ENCODE measurements at regions not wholly inside any gene's neighbourhood (a gene's known extent, or its start where the extent isn't known, plus 50 kb on each side); places are given as distances from the start of the nearest gene placed in this dataset.

DNA sequence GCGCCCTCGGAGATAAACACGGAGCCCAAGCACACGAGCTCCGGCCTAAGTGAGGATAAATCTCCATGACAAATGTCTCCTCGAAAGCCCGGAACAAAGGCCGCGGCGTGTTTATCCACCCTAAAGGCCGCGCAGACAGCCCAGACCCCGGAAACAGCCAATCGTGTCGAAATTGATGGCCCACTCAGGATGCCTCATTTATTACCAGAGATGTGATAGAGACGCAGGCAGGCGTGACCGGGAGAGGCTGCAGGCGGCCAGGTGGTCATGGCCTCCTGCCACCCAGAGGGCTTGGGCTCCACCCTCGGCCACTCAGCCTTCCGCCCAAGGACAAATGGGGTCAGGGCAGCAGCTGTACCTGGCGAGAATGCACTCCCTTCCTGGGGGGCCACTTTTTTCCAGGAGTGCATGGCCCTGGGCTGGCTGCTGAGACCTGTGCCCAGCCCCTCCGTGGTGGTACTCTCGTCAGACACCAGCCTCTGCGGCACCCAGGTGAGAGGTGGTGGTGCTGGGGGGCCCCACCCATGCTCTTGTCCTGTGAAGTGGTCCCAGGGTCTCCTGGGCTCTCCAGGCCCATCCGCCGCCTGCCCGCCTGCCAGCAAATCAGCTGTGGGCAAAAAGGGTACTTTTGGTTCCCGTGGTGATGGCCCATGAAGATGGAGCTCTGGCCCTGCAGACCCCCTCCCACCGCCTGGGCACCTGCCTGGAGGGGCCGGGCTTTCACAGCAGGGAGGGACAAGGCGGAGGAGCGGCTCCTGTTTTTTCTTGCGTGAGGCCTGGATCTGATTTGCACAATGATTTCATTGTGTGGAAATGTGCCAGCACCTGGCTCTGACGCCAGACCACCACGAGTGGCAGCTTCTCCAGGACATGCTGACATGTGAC, 211.5 kb upstream of the C14orf180 start:
- DNase-seq (ENCODE audit: low read depth in 1 of 2, low spot score in 1 of 2), result no peak

DNA sequence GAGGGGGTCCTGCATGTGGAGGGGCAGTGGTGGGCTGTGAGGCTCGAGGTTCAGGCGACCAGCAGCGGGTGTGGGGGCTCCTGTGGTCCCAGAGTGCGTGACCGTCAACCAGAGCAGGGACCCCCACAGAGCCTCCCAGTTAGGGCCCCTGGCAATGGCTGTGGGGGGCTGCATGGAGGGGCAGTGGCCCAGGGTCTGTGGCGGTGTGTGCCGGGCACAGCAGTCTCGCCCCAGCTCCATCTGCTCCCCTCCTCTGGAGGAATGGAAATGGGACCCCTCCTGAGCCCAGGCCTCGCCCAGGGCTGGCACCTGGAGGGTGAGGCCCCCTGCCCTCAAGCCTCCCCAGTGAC, 210.8 kb upstream of the C14orf180 start:
- no peak for DNase-seq (ENCODE audit: low read depth in 1 of 2, low spot score in 1 of 2)

DNA sequence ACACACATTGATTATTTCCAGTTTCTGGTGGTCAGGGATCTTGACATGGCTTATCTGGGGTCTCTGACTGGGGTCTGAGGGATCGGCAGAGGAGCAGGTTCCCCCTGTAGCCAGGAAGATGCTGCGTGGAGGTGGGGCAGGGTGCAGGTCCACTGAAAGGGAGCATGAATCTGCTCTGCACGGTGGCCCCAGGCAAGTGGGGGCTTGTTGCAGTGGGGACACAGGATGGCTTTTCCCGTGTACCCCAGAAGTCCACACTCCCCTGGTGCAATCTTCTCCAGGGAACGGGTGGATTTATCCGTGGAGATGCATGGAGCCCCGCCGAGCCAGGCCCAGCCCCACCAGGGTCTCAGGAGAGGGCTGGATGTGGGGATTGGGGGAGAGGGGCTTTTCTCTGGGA, 210.4 kb upstream of the C14orf180 start:
- DNase-seq (ENCODE audit: low read depth in 1 of 2, low spot score in 1 of 2), result no peak

DNA sequence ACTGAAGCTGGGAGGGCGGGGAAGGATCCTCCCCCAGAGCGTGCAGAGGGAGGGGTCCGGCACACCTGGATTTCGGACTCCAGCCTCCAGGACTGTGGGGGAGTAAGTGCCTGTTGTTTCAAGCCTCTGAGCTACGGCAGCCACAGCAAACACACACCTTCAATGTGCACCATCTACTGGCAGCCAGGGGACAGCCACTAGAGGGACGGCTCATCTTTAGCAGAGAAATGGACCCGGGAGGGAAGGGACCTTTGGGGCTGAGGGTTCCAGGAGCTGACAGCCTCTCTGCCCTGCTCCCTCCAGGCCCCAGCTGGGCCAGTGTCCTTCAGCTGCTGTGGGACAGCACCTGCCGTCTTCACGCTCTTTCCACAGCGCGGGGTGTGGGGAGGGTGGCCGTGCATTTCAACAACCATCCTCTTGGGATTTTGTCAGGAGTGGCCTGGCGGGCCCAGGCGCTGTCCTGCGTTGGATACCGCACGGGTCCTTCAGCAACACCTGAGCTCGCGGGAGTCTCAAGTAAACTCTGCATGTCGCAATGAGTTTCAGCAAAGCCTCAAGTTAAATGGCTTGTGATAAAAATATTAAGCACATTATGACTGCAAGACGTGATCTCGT, 209.2 kb upstream of the C14orf180 start:
- DNase-seq (ENCODE audit: low read depth in 1 of 2, low spot score in 1 of 2), result no peak

DNA sequence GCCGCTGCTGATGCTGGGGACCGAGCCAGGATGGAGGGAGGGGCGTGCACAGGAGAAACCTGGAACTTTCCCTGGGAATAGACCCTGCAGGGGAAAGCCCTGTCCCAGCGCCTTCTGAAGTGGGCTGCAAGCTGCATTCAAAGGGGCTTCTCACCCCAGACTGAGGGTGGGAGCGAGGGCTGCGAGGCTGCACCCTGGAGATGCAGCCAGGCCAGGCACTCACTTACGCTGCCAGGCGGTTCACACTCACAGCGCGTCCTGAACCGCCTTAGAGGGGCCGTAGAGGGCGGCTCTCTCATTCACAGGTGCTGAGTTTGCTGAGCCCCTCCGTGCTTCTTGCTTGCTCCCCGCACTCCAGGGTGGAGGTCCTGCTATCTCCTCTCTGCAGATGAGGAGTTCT, 208.5 kb upstream of the C14orf180 start:
- DNase-seq (ENCODE audit: low read depth in 1 of 2, low spot score in 1 of 2), result no peak

DNA sequence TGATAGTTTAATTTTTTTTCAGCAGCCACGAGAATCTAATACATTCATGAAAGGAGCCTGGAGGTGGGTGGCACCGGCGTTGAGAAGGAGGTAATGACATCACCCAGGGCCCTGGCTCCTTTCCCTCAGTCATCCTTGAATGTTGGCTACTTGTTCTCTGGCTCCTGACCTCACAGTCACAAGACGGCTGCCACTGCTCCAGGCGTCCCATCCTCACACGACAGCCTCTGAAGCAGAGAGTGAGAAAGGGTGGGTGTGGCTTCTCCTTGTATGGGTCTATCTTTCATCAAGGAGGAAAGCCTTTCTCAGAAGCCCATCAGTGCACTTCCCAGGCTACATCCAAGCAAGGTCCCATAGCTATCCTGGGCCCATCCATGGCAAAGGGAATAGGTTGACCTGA, 207.6 kb upstream of the C14orf180 start:
- no peak for DNase-seq (ENCODE audit: low read depth in 1 of 2, low spot score in 1 of 2)

DNA sequence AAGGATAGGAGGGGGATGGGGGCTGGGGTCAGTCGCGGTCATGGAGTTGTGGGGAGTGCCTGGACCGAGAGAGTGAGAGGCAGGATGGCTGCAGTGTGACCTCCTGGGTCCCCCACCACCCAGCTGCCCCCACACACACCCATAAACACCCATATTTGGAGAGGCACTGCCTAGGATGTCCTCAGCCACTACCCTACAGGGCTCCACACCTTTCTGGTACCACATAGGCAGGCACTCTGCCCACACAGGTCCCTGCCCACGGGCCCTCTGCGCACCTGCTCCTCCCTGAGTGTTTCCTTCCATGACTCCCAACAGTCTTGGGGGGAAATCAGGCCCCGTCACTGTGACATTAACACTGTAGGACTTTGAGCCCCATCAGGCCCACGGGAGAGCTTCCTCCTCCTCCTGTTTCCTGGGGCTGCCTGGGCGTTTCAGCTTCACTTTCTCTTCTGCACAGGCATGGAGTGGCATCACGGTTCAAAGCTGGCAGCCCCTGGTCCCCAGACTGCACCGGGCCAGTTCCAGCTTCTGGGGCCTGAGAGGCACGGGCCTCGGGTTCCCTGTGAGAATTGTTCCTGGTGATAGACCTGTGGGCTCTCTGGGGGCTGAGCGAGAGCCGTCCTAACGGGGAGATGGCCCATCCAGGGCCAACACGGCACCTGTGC, 207.0 kb upstream of the C14orf180 start:
- DNase-seq (ENCODE audit: low read depth in 1 of 2, low spot score in 1 of 2), result no peak

DNA sequence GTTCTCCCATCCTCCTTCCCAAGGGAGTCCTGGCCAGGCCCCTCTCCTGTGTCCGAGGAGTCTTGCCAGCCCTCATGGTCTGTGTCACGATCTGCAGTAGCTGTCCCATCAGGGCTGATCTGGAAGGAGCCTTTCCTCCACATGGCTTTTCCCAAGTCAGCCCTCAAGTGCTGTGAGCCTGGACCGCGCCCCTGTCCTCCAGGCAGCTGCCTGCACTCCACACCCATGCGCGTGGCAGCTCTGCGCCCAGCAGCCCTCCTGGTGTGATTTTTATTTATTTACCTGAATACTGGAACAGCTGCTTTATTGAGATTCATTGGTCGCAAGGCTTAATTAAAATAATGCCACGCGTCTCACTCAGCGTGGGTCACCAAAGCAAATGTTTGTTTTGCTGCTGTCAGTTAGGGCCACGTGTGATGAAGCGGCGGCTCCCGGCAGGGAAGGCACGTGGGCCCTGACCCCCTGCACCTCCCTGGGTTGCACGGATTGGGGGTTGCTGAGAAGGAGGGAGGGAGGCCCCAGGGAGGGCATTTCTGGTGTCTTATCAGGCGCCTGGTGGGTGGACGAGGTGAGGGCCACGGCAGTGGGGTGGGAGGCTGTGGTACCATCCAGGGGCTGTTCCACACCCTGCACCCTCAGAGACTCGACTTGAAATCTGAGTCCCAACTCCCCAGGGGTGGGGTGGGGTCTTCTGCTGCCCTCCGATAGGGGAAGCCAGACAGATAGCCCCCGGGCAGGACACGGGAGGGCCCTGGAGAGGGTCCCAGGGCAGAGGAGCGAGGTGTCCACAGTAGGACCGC, 206.3 kb upstream of the C14orf180 start:
- DNase-seq (ENCODE audit: low read depth in 1 of 2, low spot score in 1 of 2), result no peak

DNA sequence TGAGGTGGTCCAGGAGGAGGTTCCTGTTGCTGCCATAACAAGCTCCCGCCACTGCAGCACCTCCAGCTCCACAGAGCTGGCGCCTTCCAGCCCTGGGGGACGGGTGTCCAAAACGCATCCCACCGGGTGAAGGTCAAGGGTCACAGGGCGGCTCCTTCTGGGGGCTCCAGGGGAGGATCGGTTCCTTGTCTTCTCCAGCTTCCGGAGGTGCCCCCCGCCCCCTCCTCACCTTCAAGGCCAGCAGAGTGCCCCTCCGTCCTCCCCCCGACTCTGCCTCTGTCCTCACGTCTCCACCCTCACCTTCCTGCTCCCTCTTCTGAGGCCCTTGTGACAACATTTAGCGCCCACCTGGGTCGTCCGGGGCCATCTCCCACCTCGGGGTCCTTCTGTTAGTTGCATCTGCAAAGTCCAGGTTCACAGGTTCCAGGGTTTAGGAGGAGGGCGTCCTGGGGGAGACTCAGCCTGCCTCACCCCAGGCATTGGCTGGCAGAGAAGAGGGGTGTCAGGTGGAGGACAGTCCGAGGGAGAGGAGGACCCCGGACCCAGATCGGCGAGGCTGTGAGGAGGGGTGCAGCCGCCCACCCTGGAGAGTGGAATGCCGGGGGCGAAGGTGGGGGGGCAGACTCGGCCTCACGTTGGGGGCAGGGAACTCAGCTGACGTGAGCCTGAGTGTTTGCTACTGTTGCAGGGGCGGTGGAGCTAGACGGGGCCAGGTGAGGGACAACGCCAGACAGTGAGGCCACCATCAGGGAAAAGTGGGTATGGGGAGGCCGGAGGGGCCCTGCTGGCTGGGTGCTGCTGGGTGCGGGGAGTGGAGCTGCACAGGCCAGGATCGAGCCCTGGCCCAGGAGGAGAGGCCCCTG, 205.5 kb upstream of the C14orf180 start:
- no peak for DNase-seq (ENCODE audit: low read depth in 1 of 2, low spot score in 1 of 2)

DNA sequence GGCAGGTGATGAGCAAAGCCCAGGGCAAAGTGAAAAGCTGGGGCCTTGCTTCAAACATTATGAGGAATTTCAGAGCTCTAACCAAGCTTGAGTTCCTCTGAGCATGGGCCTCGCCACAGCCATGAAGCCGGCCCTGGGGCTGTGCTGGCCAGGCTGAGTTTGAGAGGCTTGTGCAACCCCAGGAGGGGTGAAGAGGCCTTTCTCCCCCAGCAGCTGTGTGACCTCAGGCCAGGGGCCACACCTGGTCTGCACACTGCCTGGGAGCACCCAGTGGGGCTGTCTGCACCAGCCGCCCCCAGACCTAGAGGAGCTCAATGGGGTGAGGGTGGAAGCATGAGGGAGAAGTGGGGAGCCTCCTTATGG, 204.9 kb upstream of the C14orf180 start:
- DNase-seq (ENCODE audit: low read depth in 1 of 2, low spot score in 1 of 2), result no peak

DNA sequence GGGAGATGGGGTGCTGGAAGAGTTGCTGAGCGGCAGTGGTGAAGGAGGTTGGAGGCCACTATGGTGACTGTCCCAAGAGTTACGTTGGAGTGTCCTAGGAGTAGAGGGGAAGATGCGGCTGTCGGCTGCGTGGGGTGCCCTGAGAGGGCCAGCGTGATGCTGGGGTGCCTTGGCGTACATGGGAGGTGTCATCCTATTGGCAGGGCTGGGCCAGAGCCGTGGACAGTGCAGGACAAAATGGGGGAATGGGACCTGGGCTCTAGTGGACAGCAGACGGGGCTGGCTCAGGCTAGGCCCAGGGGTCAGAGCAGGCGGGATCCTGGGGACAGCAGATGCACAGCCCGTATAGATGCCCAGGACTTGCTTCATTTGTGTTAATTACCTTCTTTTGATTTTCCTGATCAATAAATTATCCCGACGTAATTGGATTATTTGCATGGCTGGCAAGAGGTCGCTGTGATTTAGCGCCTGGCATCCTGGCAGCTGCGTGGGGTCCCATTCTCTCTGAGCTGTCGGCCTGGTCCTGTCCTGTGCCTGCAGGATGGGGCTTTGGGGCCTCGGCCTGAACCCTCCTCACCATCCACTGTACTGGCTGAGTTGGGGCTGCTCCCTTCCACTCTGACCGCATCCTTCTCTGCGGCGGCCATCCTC, 203.9 kb upstream of the C14orf180 start:
- DNase-seq (ENCODE audit: low read depth in 1 of 2, low spot score in 1 of 2), result no peak

DNA sequence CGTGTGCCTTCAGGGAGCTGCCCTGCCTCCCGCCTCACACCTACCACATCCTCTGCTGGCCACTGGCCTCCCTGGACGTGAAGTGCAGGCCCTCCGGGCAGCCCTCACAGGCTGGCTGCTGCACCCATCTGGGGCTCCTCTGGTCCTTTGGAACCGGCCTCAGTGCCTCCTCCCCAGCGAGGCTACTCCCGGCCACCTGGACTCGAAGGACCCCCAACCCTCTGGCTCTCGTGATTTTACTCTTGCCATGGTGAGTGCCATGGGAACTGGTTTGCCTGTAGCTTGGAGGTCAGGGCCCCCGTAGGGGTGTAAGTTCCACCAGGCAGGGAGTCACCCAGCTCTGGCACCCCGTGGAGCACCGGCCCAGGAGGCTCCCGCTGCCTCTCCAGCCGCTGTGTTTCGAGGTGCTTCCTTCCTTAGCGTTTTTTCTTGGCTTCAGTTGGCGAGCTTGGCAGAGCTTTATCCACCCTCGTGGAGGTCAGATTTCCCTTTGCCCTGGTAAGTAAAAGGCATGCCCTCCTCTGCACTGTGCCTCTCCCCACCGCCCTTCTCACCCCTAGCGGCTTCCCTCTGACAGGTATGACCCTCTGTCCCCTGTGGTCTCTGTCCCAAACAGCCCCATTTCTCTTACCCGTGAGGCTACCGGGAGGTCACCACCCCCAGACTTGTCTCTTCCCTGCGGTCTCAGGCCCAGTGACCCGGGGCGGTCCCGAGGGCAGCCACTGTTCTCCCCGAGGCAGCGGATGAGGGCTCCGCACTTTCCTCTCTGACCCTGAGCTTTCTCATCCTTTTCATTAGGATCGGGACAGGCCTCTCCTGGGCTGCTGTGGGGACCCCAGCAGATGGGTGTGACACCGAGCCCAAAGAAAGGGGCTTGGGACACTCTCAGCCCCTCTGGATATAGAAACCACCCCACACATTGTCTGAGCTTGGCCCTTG, 203.1 kb upstream of the C14orf180 start:
- DNase-seq (ENCODE audit: low read depth in 1 of 2, low spot score in 1 of 2), result no peak

DNA sequence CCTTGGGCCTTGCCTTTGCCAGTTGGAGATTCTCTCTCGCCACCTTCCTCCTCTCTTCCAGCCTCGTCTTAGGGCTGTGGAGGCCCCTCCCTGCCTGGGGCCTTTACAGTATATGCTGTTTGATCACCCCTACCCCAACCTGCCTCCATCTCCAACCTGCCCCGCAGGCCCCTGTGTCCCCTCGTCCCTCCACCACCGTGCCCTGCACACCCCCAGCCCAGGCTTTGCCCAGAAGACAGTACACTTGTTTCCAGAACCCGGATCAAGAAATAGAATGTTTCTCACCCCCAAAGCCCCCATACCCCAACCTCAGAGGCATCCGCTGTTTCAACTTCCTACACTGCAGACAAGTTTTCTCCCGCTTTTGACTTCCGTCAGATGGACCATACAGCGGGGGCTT, 202.3 kb upstream of the C14orf180 start:
- no peak for DNase-seq (ENCODE audit: low read depth in 1 of 2, low spot score in 1 of 2)

DNA sequence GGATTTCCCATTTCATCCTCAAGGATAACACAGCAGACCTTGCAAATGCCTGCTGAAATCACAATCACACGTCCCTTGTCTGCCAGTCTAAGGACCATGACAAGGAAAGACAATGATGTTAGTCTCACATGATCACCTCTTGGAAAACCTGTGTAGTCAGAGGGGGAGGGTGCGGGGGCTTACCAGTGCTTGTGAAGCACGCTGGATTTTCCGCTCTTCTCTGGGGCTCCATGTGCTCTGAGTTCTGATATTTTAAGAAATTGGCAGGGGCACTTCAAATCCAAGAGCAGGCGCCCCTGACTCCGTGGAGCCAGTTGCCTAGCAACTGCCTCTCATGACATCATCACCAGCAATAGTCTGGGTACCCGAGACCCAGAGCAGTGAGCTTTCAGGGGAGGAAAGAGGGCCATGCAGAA, 200.9 kb upstream of the C14orf180 start:
- DNase-seq (ENCODE audit: low read depth in 1 of 2, low spot score in 1 of 2), result no peak

DNA sequence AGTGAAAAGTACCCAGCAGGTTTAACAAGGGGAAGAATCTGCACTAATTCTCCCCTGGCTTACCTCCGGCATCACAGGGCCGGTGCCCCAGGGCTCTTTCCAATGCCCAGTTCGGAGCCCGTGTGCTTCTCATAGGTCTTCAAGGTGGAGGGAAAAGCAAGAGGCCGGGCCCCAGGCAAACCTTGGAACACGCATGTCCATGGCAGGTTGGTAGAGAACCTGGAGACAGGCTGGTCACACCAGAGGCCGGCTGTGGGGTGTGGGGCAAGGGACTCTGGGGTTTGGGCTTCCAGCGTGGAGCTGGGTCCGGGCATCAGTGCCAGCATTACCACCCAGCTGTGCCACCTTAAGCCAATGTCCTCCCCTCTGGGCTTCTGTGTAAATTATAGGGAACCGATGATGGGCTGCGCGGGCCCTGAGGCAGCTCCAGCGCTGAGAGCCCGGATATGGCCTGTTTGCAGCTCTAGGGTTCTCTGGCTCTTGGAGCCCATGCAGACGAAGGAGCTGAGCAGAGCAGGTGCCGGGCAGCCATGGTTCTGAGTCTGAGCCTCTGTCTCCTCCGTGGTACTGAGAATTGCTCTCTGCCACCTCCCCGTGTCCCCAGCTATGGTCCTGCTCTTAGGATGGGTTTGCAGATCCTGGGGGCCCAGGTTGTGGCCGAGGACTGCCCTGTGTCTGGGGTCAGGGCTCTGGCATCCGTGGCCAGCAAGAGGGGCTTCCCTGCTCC, 197.0 kb upstream of the C14orf180 start:
- DNase-seq (ENCODE audit: low read depth in 1 of 2, low spot score in 1 of 2), result no peak

DNA sequence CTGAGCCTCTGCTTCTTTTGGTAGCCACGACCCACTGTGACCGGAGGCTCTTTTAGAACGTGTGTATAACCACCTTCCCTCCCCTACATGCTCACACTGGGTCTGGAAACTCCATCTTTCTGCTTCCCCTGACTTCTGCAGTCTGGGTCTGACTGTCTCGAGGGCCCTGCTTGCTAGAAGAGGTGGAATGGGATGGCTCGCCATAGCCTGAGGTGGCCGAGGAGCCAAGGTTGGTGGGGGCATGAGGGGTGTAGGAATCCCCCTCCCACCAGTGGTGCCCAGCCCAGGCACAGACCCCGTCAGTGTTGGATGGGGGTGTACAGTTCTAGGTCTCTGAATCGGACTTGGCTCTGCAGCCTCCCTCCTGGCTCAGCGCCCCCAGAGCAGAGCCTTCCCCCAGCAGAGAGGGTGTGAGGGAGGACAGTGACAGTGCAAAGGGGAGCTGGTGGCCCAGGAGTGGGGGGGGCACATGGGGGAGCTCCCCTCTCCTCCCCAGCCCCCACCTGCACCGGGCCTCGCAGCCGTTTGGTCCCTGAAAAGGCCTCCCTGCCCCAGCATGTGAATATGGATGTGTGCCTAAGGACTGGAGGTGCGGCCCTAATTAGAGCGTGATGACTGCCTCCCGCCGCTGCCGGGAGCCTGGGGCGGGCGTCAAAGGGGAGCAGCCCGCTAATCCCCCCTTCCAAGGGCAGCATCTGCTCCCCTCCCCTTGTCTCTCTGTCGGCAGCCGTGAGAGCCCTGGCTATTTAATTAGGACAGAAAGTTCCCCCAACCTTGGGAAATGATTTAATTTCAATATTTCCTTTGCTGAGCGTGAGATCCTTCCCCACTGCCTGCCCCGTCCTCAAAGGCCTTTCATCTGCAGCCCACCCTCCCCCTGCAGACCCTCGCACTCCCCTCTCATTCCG, 196.2 kb upstream of the C14orf180 start:
- no peak for DNase-seq (ENCODE audit: low read depth in 1 of 2, low spot score in 1 of 2)

DNA sequence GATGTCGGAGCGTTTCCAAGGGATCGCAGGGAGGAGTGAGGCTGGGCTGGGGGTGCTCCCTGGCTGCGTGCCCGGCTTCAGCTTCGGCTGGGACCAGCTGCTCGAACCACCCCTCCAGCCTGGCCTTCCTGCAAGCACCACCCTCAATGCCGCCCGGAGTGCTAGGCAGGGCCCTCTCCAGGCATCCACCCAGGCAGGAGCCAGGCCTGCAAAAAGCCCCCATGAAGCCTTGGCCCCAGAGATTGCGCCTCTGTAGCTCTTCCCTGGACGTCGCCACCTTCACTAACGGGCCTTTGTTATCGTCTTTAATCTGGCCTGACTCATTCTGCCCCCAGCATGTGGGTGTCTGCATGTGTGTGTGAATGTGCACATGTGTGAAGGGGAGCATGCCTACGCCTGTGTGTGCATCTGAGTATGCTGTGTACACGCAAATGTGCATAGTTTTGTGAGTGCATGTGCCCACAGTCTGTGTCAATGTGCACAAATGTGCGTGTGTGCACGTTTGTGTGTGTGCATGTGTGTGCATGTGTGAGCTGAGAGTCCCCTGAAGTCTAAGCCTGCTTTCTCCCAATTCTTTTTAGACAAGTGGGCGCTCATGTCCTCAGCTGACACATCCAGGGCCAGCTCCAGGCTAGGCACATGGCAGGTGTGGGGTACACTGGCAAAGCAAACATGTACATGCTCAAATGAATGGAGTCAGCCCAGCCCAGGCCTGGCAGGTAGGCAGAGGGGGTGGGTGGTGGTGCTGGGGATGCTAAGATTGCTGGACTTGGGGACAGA, 195.4 kb upstream of the C14orf180 start:
- no peak for DNase-seq (ENCODE audit: low read depth in 1 of 2, low spot score in 1 of 2)
